B cell (primary cell): ENCODE measurements at regions not wholly inside any gene's neighbourhood (a gene's known extent, or its start where the extent isn't known, plus 50 kb on each side); places are given as distances from the start of the nearest gene placed in this dataset.
A peak's percentile ranks its signal among the peaks of the same experiment; 100 is the strongest.

ENCODE experiments used
- ATAC-seq: fragments of 200-7000 bp; cut with Tn5 transposase; one replicate; pipeline ENCODE4 v1.10.0; 2021; ENCODE audit warnings: low read depth, mild to moderate bottlenecking, moderate number of reproducible peaks, moderate library complexity
- CTCF ChIA-PET: fragments of 350-600 bp; sonication (Branson Sonifier 250); formaldehyde crosslinking; loops from one replicate; lab custom pipeline; 2021; ENCODE audit warnings: antibody characterized with exemption, inconsistent platforms; lab: Charles Lee
- POLR2A ChIA-PET: fragments of 350-600 bp; sonication (Branson Sonifier 250); formaldehyde crosslinking; loops from one replicate; lab custom pipeline; 2021; ENCODE audit warnings: antibody characterized with exemption; lab: Charles Lee
- DNase-seq: peaks from one replicate; pipeline ENCODE4 v3.0.0; 2013
- H2AFZ ChIP-seq: 2 replicates; pipeline ENCODE4 v1.6.1; 2012; ENCODE audit warnings: mild to moderate bottlenecking, low read depth, low read length; ENCODE audit not compliant: insufficient read depth, poor library complexity, severe bottlenecking
- H3K27ac ChIP-seq, 2 donors: 1 replicate in 1 of 2; 2 replicates in 1 of 2; pipeline ENCODE4 v1.5.1; 2012 to 2013; ENCODE audit warnings: low read length in 2 of 2, mild to moderate bottlenecking in 2 of 2, moderate library complexity in 1 of 2
- H3K27me3 ChIP-seq, 4 experiments: fragments of 200-600 bp in 1 of 4; sonication (generic) in 1 of 4; replicated peaks in 1 of 4; 1 replicate in 2 of 4; 2 replicates in 2 of 4; pipeline versions ENCODE4 v1.6.1 to v1.7.0; 2013 to 2016; ENCODE audit warnings: low read length in 3 of 4, mild to moderate bottlenecking in 2 of 4, mixed read lengths in 1 of 4, moderate library complexity in 1 of 4; ENCODE audit not compliant: insufficient read depth in 4 of 4, control insufficient read depth in 3 of 4; ENCODE audit errors: control extremely low read depth in 1 of 4
- H3K36me3 ChIP-seq, 2 experiments: replicated peaks in 1 of 2; 1 replicate in 1 of 2; 2 replicates in 1 of 2; pipeline versions ENCODE4 v1.6.1 to v1.7.1; 2013; ENCODE audit warnings: low read length in 1 of 2; ENCODE audit not compliant: insufficient read depth in 2 of 2, control insufficient read depth in 1 of 2; ENCODE audit errors: control extremely low read depth in 1 of 2, extremely low read depth in 1 of 2
- H3K4me1 ChIP-seq, 2 donors: fragments of 200-600 bp in 1 of 2; sonication (generic) in 1 of 2; 1 replicate in 1 of 2; 2 replicates in 1 of 2; pipeline versions ENCODE4 v1.5.1 to v1.6.1; 2013 to 2017; ENCODE audit warnings: low read length in 2 of 2; ENCODE audit not compliant: control insufficient read depth in 2 of 2, insufficient read depth in 2 of 2
- H3K4me2 ChIP-seq: replicated peaks from 2 replicates; pipeline ENCODE3; 2012; ENCODE audit warnings: mild to moderate bottlenecking, low read depth, low read length; ENCODE audit not compliant: poor library complexity, severe bottlenecking
- H3K4me3 ChIP-seq, 5 experiments: fragments of 200-600 bp in 1 of 5; sonication (generic) in 1 of 5; 1 replicate in 3 of 5; 2 replicates in 2 of 5; pipeline versions ENCODE4 v1.5.1 to v1.7.0; 2011 to 2016; ENCODE audit warnings: low read length in 4 of 5, mild to moderate bottlenecking in 4 of 5, low read depth in 2 of 5, control low read depth in 1 of 5, moderate library complexity in 1 of 5; ENCODE audit not compliant: insufficient read depth in 1 of 5; ENCODE audit errors: control extremely low read depth in 1 of 5, extremely low read depth in 1 of 5
- H3K79me2 ChIP-seq: fragments of 200-600 bp; sonication (generic); one replicate; pipeline ENCODE4 v1.6.0; 2016; ENCODE audit warnings: low read length; ENCODE audit not compliant: control insufficient read depth, insufficient read depth
- H3K9ac ChIP-seq: fragments of 200-600 bp; sonication (generic); 2 replicates; pipeline ENCODE4 v1.6.1; 2017; ENCODE audit warnings: mild to moderate bottlenecking, low read length, moderate library complexity
- H3K9me3 ChIP-seq, 3 donors: one replicate each; pipeline versions ENCODE4 v1.6.1 to v1.7.1; 2013; ENCODE audit warnings: low read length in 2 of 3; ENCODE audit not compliant: control insufficient read depth in 2 of 3, insufficient read depth in 1 of 3; ENCODE audit errors: control extremely low read depth in 1 of 3
- H4K20me1 ChIP-seq: 2 replicates; pipeline ENCODE4 v1.6.0; 2012; ENCODE audit warnings: mild to moderate bottlenecking, low read length; ENCODE audit not compliant: insufficient read depth, control insufficient read depth, poor library complexity, severe bottlenecking
- H3K27ac Mint-ChIP-seq: one replicate; pipeline ENCODE4 v1.8.0; 2021; ENCODE audit warnings: mixed read lengths
- H3K27me3 Mint-ChIP-seq: one replicate; pipeline ENCODE4 v1.8.0; 2021; ENCODE audit warnings: mixed read lengths
- H3K4me1 Mint-ChIP-seq: one replicate; pipeline ENCODE4 v1.8.0; 2021; ENCODE audit warnings: mixed read lengths
- H3K4me3 Mint-ChIP-seq: one replicate; pipeline ENCODE4 v1.8.0; 2021; ENCODE audit warnings: mixed read lengths
- H3K9me3 Mint-ChIP-seq: one replicate; pipeline ENCODE4 v1.8.0; 2022; ENCODE audit warnings: mixed read lengths; ENCODE audit not compliant: insufficient read depth
- EZH2 ChIP-seq: IDR thresholded peaks from 2 replicates; pipeline ENCODE4 v1.6.1; 2012; ENCODE audit warnings: borderline replicate concordance, low read depth, mild to moderate bottlenecking, moderate library complexity, low read length; ENCODE audit not compliant: insufficient read depth, poor library complexity, severe bottlenecking
- WGBS: methylation state at CpG from one replicate; pipeline ENCODE4 v1.1.5; 2013; ENCODE audit warnings: missing lambda C conversion rate; ENCODE audit not compliant: insufficient coverage; 5-methylcytosine and 5-hydroxymethylcytosine counted together
- intact Hi-C: fragments of 100-400 bp; cut with micrococcal nuclease; formaldehyde crosslinking; loops from one replicate; pipeline ENCODE4 v1.10.0; 2022
- TF ChIP-seq, protein P1 (sequence below): fragments of 200-600 bp; IDR thresholded peaks from one replicate; pipeline ENCODE4 v1.8.0; 2022; ENCODE audit warnings: antibody characterized with exemption, mild to moderate bottlenecking

DNA sequence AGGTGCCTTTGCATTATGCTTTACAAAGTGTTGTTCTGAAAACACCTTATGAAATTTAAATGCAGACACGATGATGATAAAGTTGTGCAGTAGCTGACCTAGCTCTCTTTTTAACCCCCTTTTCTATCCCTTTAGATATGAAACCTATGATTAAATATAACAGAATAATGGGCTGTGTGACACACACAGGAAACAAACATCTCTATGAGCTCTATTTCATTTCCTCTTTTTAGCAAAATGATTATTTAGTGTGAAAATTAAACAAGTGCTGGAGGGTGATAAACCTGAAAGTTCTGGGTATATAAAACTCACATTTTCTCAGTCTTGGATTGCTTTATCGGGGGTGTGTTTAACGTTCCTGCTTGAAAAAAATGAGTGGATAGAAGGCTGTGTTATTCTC is 1310.5 kb upstream of the CELF2 start:
- Mint-ChIP-seq H3K4me1 (peaks cover 4% of the 10 kb centered on the region), H3K27ac (no peak overlapping the region), H3K9me3 (no peaks in the 10 kb centered on the region), H3K27me3 (no peaks in the 10 kb centered on the region), H3K4me3 (peak overlapping the region; percentile 33)
- TF ChIP-seq, protein P1, sequence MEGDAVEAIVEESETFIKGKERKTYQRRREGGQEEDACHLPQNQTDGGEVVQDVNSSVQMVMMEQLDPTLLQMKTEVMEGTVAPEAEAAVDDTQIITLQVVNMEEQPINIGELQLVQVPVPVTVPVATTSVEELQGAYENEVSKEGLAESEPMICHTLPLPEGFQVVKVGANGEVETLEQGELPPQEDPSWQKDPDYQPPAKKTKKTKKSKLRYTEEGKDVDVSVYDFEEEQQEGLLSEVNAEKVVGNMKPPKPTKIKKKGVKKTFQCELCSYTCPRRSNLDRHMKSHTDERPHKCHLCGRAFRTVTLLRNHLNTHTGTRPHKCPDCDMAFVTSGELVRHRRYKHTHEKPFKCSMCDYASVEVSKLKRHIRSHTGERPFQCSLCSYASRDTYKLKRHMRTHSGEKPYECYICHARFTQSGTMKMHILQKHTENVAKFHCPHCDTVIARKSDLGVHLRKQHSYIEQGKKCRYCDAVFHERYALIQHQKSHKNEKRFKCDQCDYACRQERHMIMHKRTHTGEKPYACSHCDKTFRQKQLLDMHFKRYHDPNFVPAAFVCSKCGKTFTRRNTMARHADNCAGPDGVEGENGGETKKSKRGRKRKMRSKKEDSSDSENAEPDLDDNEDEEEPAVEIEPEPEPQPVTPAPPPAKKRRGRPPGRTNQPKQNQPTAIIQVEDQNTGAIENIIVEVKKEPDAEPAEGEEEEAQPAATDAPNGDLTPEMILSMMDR = no peak
- TF ChIP-seq EZH2 = no peak
- ChIA-PET CTCF (no interaction called here), POLR2A (no interaction called here)
- H3K27ac ChIP-seq = no peak overlapping the region
- no peak overlapping the region for H3K4me3 ChIP-seq
- H3K79me2 ChIP-seq = no peaks in the 10 kb centered on the region
- no CpG with 5 or more reads among the region's 3 CpGs for WGBS
- H2AFZ ChIP-seq = no peak overlapping the region
- no peak for ATAC-seq
- peak overlapping the region; percentile 29 for H3K9ac ChIP-seq
- no peaks in the 10 kb centered on the region for H4K20me1 ChIP-seq
- H3K27me3 ChIP-seq = no peaks in the 10 kb centered on the region
- H3K9me3 ChIP-seq = peaks cover 0 to 1% (median 0%) of the 10 kb centered on the region in 3 donors
- H3K36me3 ChIP-seq = no peaks in the 10 kb centered on the region
- no peak for DNase-seq
- H3K4me2 ChIP-seq = peak overlapping the region; percentile 51
- intact Hi-C loops = no loop called here
- H3K4me1 ChIP-seq = peaks cover 0 to 5% of the 10 kb centered on the region in 2 donors

DNA sequence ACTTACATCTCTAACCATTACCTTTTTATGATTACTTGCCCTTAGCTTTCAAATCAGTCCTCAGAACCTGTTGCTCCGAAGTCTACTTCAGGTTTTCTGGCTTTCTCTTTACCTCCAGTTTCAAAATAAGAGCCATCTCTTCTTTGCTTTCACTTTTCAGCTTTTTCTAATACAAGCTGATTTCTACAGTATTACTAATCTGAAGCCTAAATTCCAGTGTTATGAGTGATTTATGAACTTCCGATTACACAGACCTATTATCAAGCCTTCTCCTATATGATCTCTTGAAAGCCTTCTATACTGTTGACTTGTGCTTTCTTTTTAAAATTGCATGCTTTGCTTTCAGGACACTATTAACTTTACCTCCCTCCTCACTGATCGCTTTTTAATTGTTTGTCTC is 1307.8 kb upstream of the CELF2 start:
- no peaks in the 10 kb centered on the region for H3K79me2 ChIP-seq
- Mint-ChIP-seq H3K27ac (no peak overlapping the region), H3K9me3 (peaks cover 6% of the 10 kb centered on the region), H3K27me3 (no peaks in the 10 kb centered on the region), H3K4me3 (no peak overlapping the region), H3K4me1 (peaks cover 4% of the 10 kb centered on the region)
- no peak for DNase-seq
- no peak for ATAC-seq
- H3K9me3 ChIP-seq = peaks cover 0 to 8% (median 3%) of the 10 kb centered on the region in 3 donors
- WGBS = 73% methylated on average over 2 of the region's 3 CpGs
- no peak overlapping the region for H3K4me3 ChIP-seq
- TF ChIP-seq, protein P1 = no peak
- TF ChIP-seq EZH2 = no peak
- CTCF ChIA-PET = no interaction called here
- POLR2A ChIA-PET = no interaction called here
- H3K9ac ChIP-seq = no peak overlapping the region
- no peaks in the 10 kb centered on the region for H4K20me1 ChIP-seq
- intact Hi-C loops = no loop called here
- no peak overlapping the region for H3K4me2 ChIP-seq
- no peak overlapping the region for H2AFZ ChIP-seq
- no peaks in the 10 kb centered on the region for H3K36me3 ChIP-seq
- no peaks in the 10 kb centered on the region for H3K27me3 ChIP-seq
- peaks cover 0 to 5% of the 10 kb centered on the region in 2 donors for H3K4me1 ChIP-seq
- no peak overlapping the region for H3K27ac ChIP-seq
